IMR-90 (cell line): ENCODE measurements at regions not wholly inside any gene's neighbourhood (a gene's known extent, or its start where the extent isn't known, plus 50 kb on each side); places are given as distances from the start of the nearest gene placed in this dataset.

ENCODE experiments used
- ATAC-seq: fragments of 200-7000 bp; cut with Tn5 transposase; 2 replicates; pipeline ENCODE4 v1.9.1; 2020; ENCODE audit warnings: low read depth, mild to moderate bottlenecking, moderate library complexity
- BruUV-seq: library from RNA; stranded (reverse); fragments of 400-500 nt; replicated peaks from 2 replicates; lab custom pipeline; 2021; lab: Mats Ljungman, UMichigan
- CTCF ChIA-PET: fragments of 300-600 bp; formaldehyde crosslinking; extraction: SDS; loops from one replicate; lab custom pipeline; 2021; ENCODE audit warnings: antibody characterized with exemption; lab: Yijun Ruan, JAX
- POLR2A ChIA-PET: fragments of 300-600 bp; sonication (Branson Sonifier 250); formaldehyde crosslinking; loops from one replicate; lab custom pipeline; 2022; ENCODE audit warnings: antibody characterized with exemption; ENCODE audit not compliant: unreplicated experiment; lab: Charles Lee
- DNase-seq: peaks from one replicate; pipeline ENCODE4 v3.0.0; 2013
- H2AFZ ChIP-seq: replicated peaks from 2 replicates; pipeline ENCODE3; 2013; ENCODE audit warnings: low read length, mild to moderate bottlenecking; ENCODE audit not compliant: poor library complexity
- H2AK5ac ChIP-seq: 2 replicates; pipeline ENCODE4 v1.6.1; 2013; ENCODE audit warnings: low read depth, low read length, inconsistent platforms
- H2AK9ac ChIP-seq: replicated peaks from 2 replicates; pipeline ENCODE3; 2013; ENCODE audit warnings: mild to moderate bottlenecking, low read depth, low read length, moderate library complexity; ENCODE audit not compliant: poor library complexity
- H2BK120ac ChIP-seq: 2 replicates; pipeline ENCODE4 v1.6.1; 2013; ENCODE audit warnings: low read depth, low read length, inconsistent platforms
- H2BK15ac ChIP-seq: 3 replicates; pipeline ENCODE4 v1.6.1; 2013; ENCODE audit warnings: low read depth, low read length, inconsistent platforms
- H2BK20ac ChIP-seq: 2 replicates; pipeline ENCODE4 v1.6.1; 2013; ENCODE audit warnings: low read depth, mild to moderate bottlenecking, inconsistent platforms, low read length, moderate library complexity
- H2BK5ac ChIP-seq: 2 replicates; pipeline ENCODE4 v1.6.1; 2013; ENCODE audit warnings: mild to moderate bottlenecking, low read depth, low read length, inconsistent platforms; ENCODE audit not compliant: poor library complexity, severe bottlenecking
- H3K14ac ChIP-seq: replicated peaks from 2 replicates; pipeline ENCODE4 v1.6.1; 2013; ENCODE audit warnings: low read depth, low read length, inconsistent platforms
- H3K18ac ChIP-seq: 2 replicates; pipeline ENCODE4 v1.6.1; 2013; ENCODE audit warnings: low read depth, low read length, control low read depth
- H3K23ac ChIP-seq: 2 replicates; pipeline ENCODE4 v1.6.1; 2013; ENCODE audit warnings: low read depth, low read length, inconsistent platforms
- H3K27ac ChIP-seq: 2 replicates; pipeline ENCODE4 v1.5.1; 2013; ENCODE audit warnings: mild to moderate bottlenecking, control low read depth, low read length; ENCODE audit not compliant: insufficient read depth
- H3K27me3 ChIP-seq: 2 replicates; pipeline ENCODE4 v1.6.1; 2013; ENCODE audit warnings: low read length; ENCODE audit not compliant: control insufficient read depth, insufficient read depth
- H3K36me3 ChIP-seq: 2 replicates; pipeline ENCODE4 v1.6.1; 2013; ENCODE audit warnings: low read length, mixed read lengths; ENCODE audit not compliant: control insufficient read depth, insufficient read depth
- H3K4ac ChIP-seq: 2 replicates; pipeline ENCODE4 v1.6.1; 2013; ENCODE audit warnings: low read depth, low read length, inconsistent platforms
- H3K4me1 ChIP-seq: 2 replicates; pipeline ENCODE4 v1.6.1; 2013; ENCODE audit warnings: low read length, mixed read lengths; ENCODE audit not compliant: control insufficient read depth, insufficient read depth
- H3K4me2 ChIP-seq: 2 replicates; pipeline ENCODE4 v1.6.1; 2013; ENCODE audit warnings: low read depth, mild to moderate bottlenecking, control low read depth, low read length, moderate library complexity
- H3K4me3 ChIP-seq: 2 replicates; pipeline ENCODE4 v1.5.1; 2013; ENCODE audit warnings: low read depth, mild to moderate bottlenecking, control low read depth, low read length, moderate library complexity; ENCODE audit not compliant: insufficient read depth
- H3K56ac ChIP-seq: 2 replicates; pipeline ENCODE4 v1.6.1; 2013; ENCODE audit warnings: low read length, inconsistent platforms; ENCODE audit not compliant: insufficient read depth; ENCODE audit errors: extremely low read depth
- H3K79me1 ChIP-seq, 2 experiments: 2 replicates each; pipeline ENCODE4 v1.6.1; 2013; ENCODE audit warnings: low read length in 2 of 2, inconsistent platforms in 1 of 2, low read depth in 1 of 2
- H3K9ac ChIP-seq: 2 replicates; pipeline ENCODE4 v1.6.1; 2013; ENCODE audit warnings: low read depth, low read length, control low read depth
- H3K9me1 ChIP-seq: 2 replicates; pipeline ENCODE4 v1.6.1; 2013; ENCODE audit warnings: low read length, inconsistent platforms; ENCODE audit not compliant: insufficient read depth
- H3K9me3 ChIP-seq: 2 replicates; pipeline ENCODE4 v1.6.1; 2013; ENCODE audit warnings: low read length; ENCODE audit not compliant: control insufficient read depth, insufficient read depth
- H4K20me1 ChIP-seq: 2 replicates; pipeline ENCODE4 v1.6.1; 2013; ENCODE audit warnings: low read length, inconsistent platforms; ENCODE audit not compliant: insufficient read depth
- H4K5ac ChIP-seq: 2 replicates; pipeline ENCODE4 v1.6.1; 2013; ENCODE audit warnings: mild to moderate bottlenecking, low read depth, low read length, control low read depth
- H4K8ac ChIP-seq, 2 experiments: 2 replicates each; pipeline ENCODE4 v1.6.1; 2013; ENCODE audit warnings: low read depth in 2 of 2, low read length in 2 of 2, control low read depth in 1 of 2, inconsistent platforms in 1 of 2
- H4K91ac ChIP-seq: 2 replicates; pipeline ENCODE4 v1.6.1; 2013; ENCODE audit warnings: low read depth, low read length, inconsistent platforms; ENCODE audit not compliant: insufficient read depth
- BHLHE40 ChIP-seq: fragments of 150-350 bp; IDR thresholded peaks from 2 replicates; pipeline ENCODE4 v1.6.1; 2016; ENCODE audit warnings: mild to moderate bottlenecking, low read depth, low read length
- CEBPB ChIP-seq: IDR thresholded peaks from 2 replicates; pipeline ENCODE4 v1.6.1; 2012; ENCODE audit warnings: low read depth, low read length, improper control_type of control experiment
- CHD1 ChIP-seq: IDR thresholded peaks from 2 replicates; pipeline ENCODE4 v1.6.1; 2012; ENCODE audit warnings: low read depth, low read length, improper control_type of control experiment
- CTCF ChIP-seq: conservative IDR thresholded peaks from 2 replicates; pipeline ENCODE4 v1.5.1; 2012; ENCODE audit warnings: mild to moderate bottlenecking, low read depth, low read length, improper control_type of control experiment
- ELK1 ChIP-seq: fragments of 150-350 bp; IDR thresholded peaks from 2 replicates; pipeline ENCODE4 v1.6.1; 2016; ENCODE audit warnings: low read depth, mild to moderate bottlenecking, low read length, moderate library complexity, borderline replicate concordance
- MAFK ChIP-seq: IDR thresholded peaks from 2 replicates; pipeline ENCODE4 v1.6.1; 2012; ENCODE audit warnings: low read depth, low read length, improper control_type of control experiment
- MAZ ChIP-seq: IDR thresholded peaks from 2 replicates; pipeline ENCODE4 v1.6.1; 2012; ENCODE audit warnings: low read depth, mild to moderate bottlenecking, low read length, improper control_type of control experiment, moderate library complexity, borderline replicate concordance
- MXI1 ChIP-seq: IDR thresholded peaks from 2 replicates; pipeline ENCODE4 v1.6.1; 2012; ENCODE audit warnings: low read depth, mild to moderate bottlenecking, low read length, moderate library complexity, borderline replicate concordance
- NFE2L2 ChIP-seq: fragments of 150-350 bp; IDR thresholded peaks from 2 replicates; pipeline ENCODE4 v1.6.1; 2016; ENCODE audit warnings: low read depth, mild to moderate bottlenecking, low read length
- RAD21 ChIP-seq: IDR thresholded peaks from 2 replicates; pipeline ENCODE4 v1.6.1; 2012; ENCODE audit warnings: low read length, improper control_type of control experiment
- RCOR1 ChIP-seq: IDR thresholded peaks from 2 replicates; pipeline ENCODE4 v1.6.1; 2012; ENCODE audit warnings: mild to moderate bottlenecking, low read length, improper control_type of control experiment; ENCODE audit not compliant: insufficient replicate concordance
- RFX5 ChIP-seq: IDR thresholded peaks from 2 replicates; pipeline ENCODE4 v1.8.0; 2012; ENCODE audit warnings: low read depth, mild to moderate bottlenecking, low read length, moderate library complexity
- SMC3 ChIP-seq: fragments of 150-350 bp; IDR thresholded peaks from 2 replicates; pipeline ENCODE4 v1.6.1; 2016; ENCODE audit warnings: low read depth, mild to moderate bottlenecking, antibody characterized with exemption, low read length, moderate library complexity
- USF2 ChIP-seq: fragments of 150-350 bp; IDR thresholded peaks from 2 replicates; pipeline ENCODE4 v1.6.1; 2017; ENCODE audit warnings: mild to moderate bottlenecking, antibody characterized with exemption, low read length, low read depth
- WGBS, 2 experiments: methylation state at CpG; one replicate each; pipeline versions ENCODE4 v1.1.5 to v1.1.7; 2013; ENCODE audit warnings: missing lambda C conversion rate in 2 of 2; ENCODE audit not compliant: insufficient read length in 1 of 2; ENCODE audit errors: extremely low coverage in 2 of 2; 5-methylcytosine and 5-hydroxymethylcytosine counted together
- dilution Hi-C: fragments of 300-500 bp; cut with HindIII; formaldehyde crosslinking; loops from one replicate; pipeline ENCODE4 v1.14.3; 2018; ENCODE audit warnings: low sequenced_read_pairs; ENCODE audit not compliant: unreplicated experiment
- in situ Hi-C: fragments of 300-500 bp; cut with MboI; formaldehyde crosslinking; loops from 3 replicates; pipeline ENCODE4 v1.14.3; 2019; ENCODE audit warnings: low sequenced_read_pairs, inconsistent platforms, mixed read lengths
- intact Hi-C: fragments of 100-400 bp; cut with micrococcal nuclease; formaldehyde crosslinking; loops from 2 replicates; pipeline ENCODE4 v1.10.0; 2022

- CTCF ChIA-PET = no interaction called here
- dilution Hi-C loops (no loop called here), intact Hi-C loops (no loop called here), in situ Hi-C loops (no loop called here)
- Histone ChIP-seq H3K56ac (no peak overlapping the region), H2AK9ac (no peak overlapping the region), H4K91ac (no peak overlapping the region), H3K36me3 (no peaks in the 10 kb centered on the region), H2BK20ac (no peak overlapping the region), H3K18ac (no peak overlapping the region), H4K5ac (no peak overlapping the region), H4K20me1 (no peaks in the 10 kb centered on the region), H3K27ac (no peak overlapping the region), H3K14ac (no peak overlapping the region), H3K27me3 (no peaks in the 10 kb centered on the region), H3K9me3 (peaks cover 4% of the 10 kb centered on the region), H3K9ac (no peak overlapping the region), H3K4me2 (no peak overlapping the region), H2AFZ (no peak overlapping the region), H4K8ac (no peak overlapping the region), H2BK120ac (no peak overlapping the region), H3K4ac (no peak overlapping the region), H3K79me1 (no peaks in the 10 kb centered on the region), H3K4me3 (no peak overlapping the region), H3K9me1 (no peaks in the 10 kb centered on the region), H2BK5ac (no peak overlapping the region), H2BK15ac (no peak overlapping the region), H3K4me1 (no peaks in the 10 kb centered on the region), H3K23ac (no peak overlapping the region), H2AK5ac (no peak overlapping the region)
- DNase-seq (no peak), ATAC-seq (no peak)
- no TSS peak for BruUV-seq
- WGBS, 2 experiments = no CpG with 5 or more reads among the region's 3 CpGs
- TF ChIP-seq CHD1 = no peak
- no peak for TF ChIP-seq ELK1
- TF ChIP-seq NFE2L2 = no peak
- no peak for TF ChIP-seq MAFK
- no peak for TF ChIP-seq CTCF
- TF ChIP-seq SMC3 = no peak
- TF ChIP-seq RCOR1 = no peak
- TF ChIP-seq RAD21 = no peak
- no peak for TF ChIP-seq CEBPB
- TF ChIP-seq USF2 = no peak
- no peak for TF ChIP-seq MAZ
- TF ChIP-seq RFX5 = no peak
- TF ChIP-seq MXI1 = no peak
- TF ChIP-seq BHLHE40 = no peak
- POLR2A ChIA-PET = no interaction called here
These were observed 104.0 kb upstream of the SYN3 start for GRCh38 chr22:33162196-33162595.
